Stimulated activated naive B cell treated with anti-CD40 and anti-IgM and Interleukin-4, amounts not matched to agents 10 μg/mL and 1 μg/mL and 100 μg/mL, for 72 hours (primary cell): ENCODE measurements at regions not wholly inside any gene's neighbourhood (a gene's known extent, or its start where the extent isn't known, plus 50 kb on each side); places are given as distances from the start of the nearest gene placed in this dataset.

ENCODE experiments used
- ATAC-seq, 2 donors: fragments of 150-1000 bp; cut with Tn5 transposase; replicated peaks; 2 replicates each; pipeline ENCODE4 v1.10.0; 2021; ENCODE audit warnings: moderate library complexity in 1 of 2
- DNase-seq: peaks from one replicate; pipeline ENCODE4 v3.0.0; 2021
- H3K27ac Mint-ChIP-seq: one replicate; pipeline ENCODE4 v1.8.0; 2022; ENCODE audit warnings: mild to moderate bottlenecking, mixed read lengths
- H3K27me3 Mint-ChIP-seq, 2 donors: one replicate each; pipeline ENCODE4 v1.8.0; 2022; ENCODE audit warnings: mixed read lengths in 2 of 2
- H3K36me3 Mint-ChIP-seq, 2 donors: one replicate each; pipeline ENCODE4 v1.8.0; 2022; ENCODE audit warnings: mixed read lengths in 2 of 2, mild to moderate bottlenecking in 1 of 2
- H3K4me1 Mint-ChIP-seq, 2 donors: one replicate each; pipeline ENCODE4 v1.8.0; 2022; ENCODE audit warnings: mixed read lengths in 2 of 2, mild to moderate bottlenecking in 1 of 2
- H3K4me3 Mint-ChIP-seq, 2 donors: one replicate each; pipeline ENCODE4 v1.8.0; 2022; ENCODE audit warnings: mild to moderate bottlenecking in 2 of 2, mixed read lengths in 2 of 2, moderate library complexity in 1 of 2
- H3K9me3 Mint-ChIP-seq, 2 donors: one replicate each; pipeline ENCODE4 v1.8.0; 2022; ENCODE audit warnings: mixed read lengths in 2 of 2, mild to moderate bottlenecking in 1 of 2

GRCh38 chr15:94991718-94992117 is 760.4 kb downstream of the MCTP2 start:
- H3K9me3 Mint-ChIP-seq = peaks cover 4 to 5% of the 10 kb centered on the region in 2 donors
- no peaks in the 10 kb centered on the region for H3K36me3 Mint-ChIP-seq
- no peaks in the 10 kb centered on the region for H3K27me3 Mint-ChIP-seq
- ATAC-seq = no peak
- no peak overlapping the region for H3K4me3 Mint-ChIP-seq
- DNase-seq = no peak
- no peak overlapping the region for H3K27ac Mint-ChIP-seq
- H3K4me1 Mint-ChIP-seq = no peaks in the 10 kb centered on the region

- no peaks in the 10 kb centered on the region for H3K9me3 Mint-ChIP-seq
- no peaks in the 10 kb centered on the region for H3K36me3 Mint-ChIP-seq
- ATAC-seq (no peak), DNase-seq (no peak)
- H3K27ac Mint-ChIP-seq = no peak overlapping the region
- no peaks in the 10 kb centered on the region for H3K4me1 Mint-ChIP-seq
- H3K4me3 Mint-ChIP-seq = no peak overlapping the region
- H3K27me3 Mint-ChIP-seq = no peaks in the 10 kb centered on the region
Measured at GRCh38 chr15:95009635-95010034, 778.3 kb downstream of the MCTP2 start.

GRCh38 chr15:95013381-95013780 is 782.0 kb downstream of the MCTP2 start:
- Mint-ChIP-seq H3K4me3 (no peak overlapping the region), H3K36me3 (no peaks in the 10 kb centered on the region), H3K27ac (no peak overlapping the region), H3K9me3 (no peaks in the 10 kb centered on the region), H3K4me1 (no peaks in the 10 kb centered on the region), H3K27me3 (no peaks in the 10 kb centered on the region)
- no peak for ATAC-seq
- DNase-seq = no peak

- Mint-ChIP-seq H3K36me3 (no peaks in the 10 kb centered on the region), H3K27ac (no peak overlapping the region), H3K9me3 (peaks cover 0 to 2% of the 10 kb centered on the region in 2 donors), H3K4me1 (no peaks in the 10 kb centered on the region), H3K27me3 (no peaks in the 10 kb centered on the region), H3K4me3 (no peak overlapping the region)
- DNase-seq (no peak), ATAC-seq (no peak)
Measured at GRCh38 chr15:95016511-95017229, 785.3 kb downstream of the MCTP2 start.

GRCh38 chr15:95017666-95018328 is 786.4 kb downstream of the MCTP2 start:
- ATAC-seq = no peak
- Mint-ChIP-seq H3K27ac (no peak overlapping the region), H3K9me3 (peaks cover 0 to 2% of the 10 kb centered on the region in 2 donors), H3K4me1 (no peaks in the 10 kb centered on the region), H3K4me3 (no peak overlapping the region), H3K27me3 (no peaks in the 10 kb centered on the region), H3K36me3 (no peaks in the 10 kb centered on the region)
- no peak for DNase-seq

GRCh38 chr15:95018888-95019545 is 787.7 kb downstream of the MCTP2 start:
- Mint-ChIP-seq H3K36me3 (no peaks in the 10 kb centered on the region), H3K9me3 (peaks cover 0 to 2% of the 10 kb centered on the region in 2 donors), H3K27ac (no peak overlapping the region), H3K4me1 (no peaks in the 10 kb centered on the region), H3K4me3 (no peak overlapping the region), H3K27me3 (no peaks in the 10 kb centered on the region)
- ATAC-seq = peak; percentile 52 to 88
- DNase-seq = peak; percentile 6

GRCh38 chr15:95019907-95020306 is 788.5 kb downstream of the MCTP2 start:
- no peak for DNase-seq
- no peaks in the 10 kb centered on the region for H3K36me3 Mint-ChIP-seq
- no peak overlapping the region for H3K4me3 Mint-ChIP-seq
- no peak overlapping the region for H3K27ac Mint-ChIP-seq
- H3K27me3 Mint-ChIP-seq = no peaks in the 10 kb centered on the region
- no peaks in the 10 kb centered on the region for H3K4me1 Mint-ChIP-seq
- peaks cover 0 to 2% of the 10 kb centered on the region in 2 donors for H3K9me3 Mint-ChIP-seq
- ATAC-seq = no peak

- no peaks in the 10 kb centered on the region for H3K36me3 Mint-ChIP-seq
- peaks cover 0 to 4% of the 10 kb centered on the region in 2 donors for H3K9me3 Mint-ChIP-seq
- no peaks in the 10 kb centered on the region for H3K27me3 Mint-ChIP-seq
- no peak for ATAC-seq
- H3K27ac Mint-ChIP-seq = no peak overlapping the region
- no peak for DNase-seq
- no peaks in the 10 kb centered on the region for H3K4me1 Mint-ChIP-seq
- no peak overlapping the region for H3K4me3 Mint-ChIP-seq
Measured at GRCh38 chr15:95021816-95022215, 790.5 kb downstream of the MCTP2 start.

- Mint-ChIP-seq H3K27ac (no peak overlapping the region), H3K9me3 (peaks cover 0 to 4% of the 10 kb centered on the region in 2 donors), H3K27me3 (no peaks in the 10 kb centered on the region), H3K36me3 (no peaks in the 10 kb centered on the region), H3K4me3 (no peak overlapping the region), H3K4me1 (no peaks in the 10 kb centered on the region)
- DNase-seq (no peak), ATAC-seq (no peak)
Measured at GRCh38 chr15:95024351-95024750, 793.0 kb downstream of the MCTP2 start.

GRCh38 chr15:95025924-95026728 is 794.8 kb downstream of the MCTP2 start:
- DNase-seq (no peak), ATAC-seq (peak; percentile 39 to 41)
- Mint-ChIP-seq H3K36me3 (no peaks in the 10 kb centered on the region), H3K4me3 (no peak overlapping the region), H3K4me1 (no peaks in the 10 kb centered on the region), H3K9me3 (peaks cover 3% of the 10 kb centered on the region in 2 donors), H3K27me3 (no peaks in the 10 kb centered on the region), H3K27ac (no peak overlapping the region)

- H3K9me3 Mint-ChIP-seq = peaks cover 3% of the 10 kb centered on the region in 2 donors
- H3K27ac Mint-ChIP-seq = no peak overlapping the region
- no peaks in the 10 kb centered on the region for H3K4me1 Mint-ChIP-seq
- ATAC-seq = no peak
- no peaks in the 10 kb centered on the region for H3K27me3 Mint-ChIP-seq
- H3K4me3 Mint-ChIP-seq = no peak overlapping the region
- no peak for DNase-seq
- no peaks in the 10 kb centered on the region for H3K36me3 Mint-ChIP-seq
Measured at GRCh38 chr15:95027981-95028380, 796.6 kb downstream of the MCTP2 start.

GRCh38 chr15:95032156-95032555 is 800.8 kb downstream of the MCTP2 start:
- no peaks in the 10 kb centered on the region for H3K36me3 Mint-ChIP-seq
- ATAC-seq (no peak), DNase-seq (no peak)
- peaks cover 2 to 3% of the 10 kb centered on the region in 2 donors for H3K9me3 Mint-ChIP-seq
- no peaks in the 10 kb centered on the region for H3K27me3 Mint-ChIP-seq
- H3K4me1 Mint-ChIP-seq = no peaks in the 10 kb centered on the region
- no peak overlapping the region for H3K27ac Mint-ChIP-seq
- H3K4me3 Mint-ChIP-seq = no peak overlapping the region

GRCh38 chr15:95035106-95035505 is 803.7 kb downstream of the MCTP2 start:
- H3K27me3 Mint-ChIP-seq = no peaks in the 10 kb centered on the region

GRCh38 chr15:95041297-95041696 is 809.9 kb downstream of the MCTP2 start:
- no peak for DNase-seq
- no peak for ATAC-seq
- no peaks in the 10 kb centered on the region for H3K36me3 Mint-ChIP-seq
- H3K9me3 Mint-ChIP-seq = peaks cover 5 to 6% of the 10 kb centered on the region in 2 donors
- H3K4me3 Mint-ChIP-seq = no peak overlapping the region
- H3K27ac Mint-ChIP-seq = no peak overlapping the region
- H3K4me1 Mint-ChIP-seq = no peaks in the 10 kb centered on the region
- no peaks in the 10 kb centered on the region for H3K27me3 Mint-ChIP-seq

More at GRCh38 chr15:95035106-95035505, 803.7 kb downstream of the MCTP2 start:
- ATAC-seq (no peak), DNase-seq (no peak)
- Mint-ChIP-seq H3K4me3 (no peak overlapping the region), H3K27ac (no peak overlapping the region), H3K4me1 (no peaks in the 10 kb centered on the region), H3K36me3 (no peaks in the 10 kb centered on the region), H3K9me3 (peaks cover 2 to 3% of the 10 kb centered on the region in 2 donors)
